IPS-20b (cell line): ENCODE measurements at regions not wholly inside any gene's neighbourhood (a gene's known extent, or its start where the extent isn't known, plus 50 kb on each side); places are given as distances from the start of the nearest gene placed in this dataset.

Experiments used
- H3K27ac ChIP-seq: one replicate; pipeline ENCODE4 v1.5.1; 2013; ENCODE audit warnings: low read length
- H3K27me3 ChIP-seq: 2 replicates; pipeline ENCODE4 v1.6.1; 2013; ENCODE audit warnings: mild to moderate bottlenecking, low read length, inconsistent platforms; ENCODE audit not compliant: insufficient read depth
- H3K36me3 ChIP-seq: 2 replicates; pipeline ENCODE4 v1.6.1; 2013; ENCODE audit warnings: low read depth, mild to moderate bottlenecking, inconsistent platforms, low read length, moderate library complexity; ENCODE audit not compliant: insufficient read depth
- H3K4me1 ChIP-seq: 2 replicates; pipeline ENCODE4 v1.6.1; 2013; ENCODE audit warnings: mild to moderate bottlenecking, control low read depth, inconsistent platforms, low read length, moderate library complexity; ENCODE audit not compliant: insufficient read depth
- H3K4me3 ChIP-seq: 2 replicates; pipeline ENCODE4 v1.5.1; 2013; ENCODE audit warnings: mild to moderate bottlenecking, low read length, inconsistent platforms
- H3K9ac ChIP-seq: 2 replicates; pipeline ENCODE4 v1.6.1; 2013; ENCODE audit warnings: low read depth, mild to moderate bottlenecking, inconsistent platforms, low read length, moderate library complexity
- H3K9me3 ChIP-seq: 2 replicates; pipeline ENCODE4 v1.6.1; 2013; ENCODE audit warnings: mild to moderate bottlenecking, low read depth, low read length, inconsistent platforms; ENCODE audit not compliant: insufficient read depth

- Histone ChIP-seq H3K9me3 (peaks cover 6% of the 10 kb centered on the region; the same call in 1 of the 2 replicates), H3K27me3 (no peaks in the 10 kb centered on the region), H3K36me3 (no peaks in the 10 kb centered on the region), H3K4me3 (no peak overlapping the region), H3K4me1 (no peaks in the 10 kb centered on the region), H3K27ac (no peak overlapping the region), H3K9ac (no peak overlapping the region)
Observed at GRCh38 chr21:26388731-26389231, 184.3 kb downstream of the CYYR1 start.

GRCh38 chr21:26385721-26386120 is 187.4 kb downstream of the CYYR1 start:
- no peak overlapping the region for H3K4me3 ChIP-seq
- H3K27ac ChIP-seq, result no peak overlapping the region
- no peaks in the 10 kb centered on the region for H3K4me1 ChIP-seq
- peaks cover 6% of the 10 kb centered on the region; the same call in 1 of the 2 replicates for H3K9me3 ChIP-seq
- H3K27me3 ChIP-seq, result no peaks in the 10 kb centered on the region
- H3K9ac ChIP-seq, result no peak overlapping the region
- no peaks in the 10 kb centered on the region for H3K36me3 ChIP-seq

- H3K4me3 ChIP-seq, result no peak overlapping the region
- H3K9ac ChIP-seq, result no peak overlapping the region
- no peak overlapping the region for H3K27ac ChIP-seq
- no peaks in the 10 kb centered on the region for H3K4me1 ChIP-seq
- H3K27me3 ChIP-seq, result no peaks in the 10 kb centered on the region
- H3K9me3 ChIP-seq, result no peaks in the 10 kb centered on the region
- no peaks in the 10 kb centered on the region for H3K36me3 ChIP-seq
Observed at GRCh38 chr21:26379561-26379960, 193.5 kb downstream of the CYYR1 start.

GRCh38 chr21:26377111-26377694 is 195.9 kb downstream of the CYYR1 start:
- Histone ChIP-seq H3K4me1 (no peaks in the 10 kb centered on the region), H3K4me3 (no peak overlapping the region), H3K27ac (no peak overlapping the region), H3K36me3 (no peaks in the 10 kb centered on the region), H3K9ac (no peak overlapping the region), H3K27me3 (no peaks in the 10 kb centered on the region), H3K9me3 (no peaks in the 10 kb centered on the region)

GRCh38 chr21:26374817-26375216 is 198.3 kb downstream of the CYYR1 start:
- Histone ChIP-seq H3K4me1 (no peaks in the 10 kb centered on the region), H3K36me3 (no peaks in the 10 kb centered on the region), H3K4me3 (no peak overlapping the region), H3K9me3 (no peaks in the 10 kb centered on the region), H3K27ac (no peak overlapping the region), H3K9ac (no peak overlapping the region), H3K27me3 (no peaks in the 10 kb centered on the region)

- H3K27me3 ChIP-seq, result no peaks in the 10 kb centered on the region
- no peaks in the 10 kb centered on the region for H3K9me3 ChIP-seq
- no peak overlapping the region for H3K27ac ChIP-seq
- peaks cover 6% of the 10 kb centered on the region; the same call in 1 of the 2 replicates for H3K4me1 ChIP-seq
- no peaks in the 10 kb centered on the region for H3K36me3 ChIP-seq
- no peak overlapping the region for H3K9ac ChIP-seq
- no peak overlapping the region for H3K4me3 ChIP-seq
Observed at GRCh38 chr21:26368591-26369320, 198.2 kb upstream of the APP start.

- Histone ChIP-seq H3K27ac (no peak overlapping the region), H3K36me3 (no peaks in the 10 kb centered on the region), H3K27me3 (no peaks in the 10 kb centered on the region), H3K4me3 (no peak overlapping the region), H3K4me1 (peaks cover 6% of the 10 kb centered on the region; the same call in 1 of the 2 replicates), H3K9me3 (no peaks in the 10 kb centered on the region), H3K9ac (no peak overlapping the region)
Observed at GRCh38 chr21:26366781-26367180, 196.2 kb upstream of the APP start.

GRCh38 chr21:26365849-26366248 is 195.3 kb upstream of the APP start:
- peaks cover 6% of the 10 kb centered on the region; the same call in 1 of the 2 replicates for H3K4me1 ChIP-seq
- H3K9me3 ChIP-seq, result no peaks in the 10 kb centered on the region
- no peaks in the 10 kb centered on the region for H3K36me3 ChIP-seq
- no peak overlapping the region for H3K9ac ChIP-seq
- H3K27ac ChIP-seq, result no peak overlapping the region
- no peaks in the 10 kb centered on the region for H3K27me3 ChIP-seq
- no peak overlapping the region for H3K4me3 ChIP-seq

GRCh38 chr21:26351661-26352060 is 181.1 kb upstream of the APP start:
- no peaks in the 10 kb centered on the region for H3K27me3 ChIP-seq
- no peak overlapping the region for H3K27ac ChIP-seq
- no peak overlapping the region for H3K4me3 ChIP-seq
- no peaks in the 10 kb centered on the region for H3K4me1 ChIP-seq
- peaks cover 11% of the 10 kb centered on the region; the same call in 1 of the 2 replicates for H3K9me3 ChIP-seq
- H3K9ac ChIP-seq, result no peak overlapping the region
- H3K36me3 ChIP-seq, result no peaks in the 10 kb centered on the region

- Histone ChIP-seq H3K4me3 (no peak overlapping the region), H3K27ac (no peak overlapping the region), H3K9me3 (no peaks in the 10 kb centered on the region), H3K36me3 (no peaks in the 10 kb centered on the region), H3K27me3 (no peaks in the 10 kb centered on the region), H3K9ac (no peak overlapping the region), H3K4me1 (peaks cover 3% of the 10 kb centered on the region; the same call in 1 of the 2 replicates)
Observed at GRCh38 chr21:26332867-26333266, 162.3 kb upstream of the APP start.

GRCh38 chr21:26331205-26331980 is 160.8 kb upstream of the APP start:
- H3K27me3 ChIP-seq, result no peaks in the 10 kb centered on the region
- H3K9me3 ChIP-seq, result no peaks in the 10 kb centered on the region
- no peak overlapping the region for H3K9ac ChIP-seq
- H3K27ac ChIP-seq, result no peak overlapping the region
- no peaks in the 10 kb centered on the region for H3K36me3 ChIP-seq
- H3K4me3 ChIP-seq, result no peak overlapping the region
- peaks cover 3% of the 10 kb centered on the region; the same call in 1 of the 2 replicates for H3K4me1 ChIP-seq
